Lower leg skin (tissue), 4 donors: ENCODE measurements at regions not wholly inside any gene's neighbourhood (a gene's known extent, or its start where the extent isn't known, plus 50 kb on each side); places are given as distances from the start of the nearest gene placed in this dataset.

Experiments
- DNase-seq, 2 donors: peaks; one replicate each; pipeline ENCODE4 v3.0.0-alpha.2; 2019; ENCODE audit warnings: low spot score in 2 of 2
- H3K4me3 ChIP-seq: fragments of 200-600 bp; sonication (generic); 2 replicates; pipeline ENCODE4 v1.5.1; 2017; ENCODE audit warnings: mild to moderate bottlenecking, low read depth; ENCODE audit not compliant: poor library complexity, severe bottlenecking
- POLR2A ChIP-seq, 2 donors: fragments of 450-650 bp; IDR thresholded peaks; one replicate each; pipeline ENCODE4 v1.6.1; 2016 to 2017; ENCODE audit warnings: antibody characterized with exemption in 2 of 2, mild to moderate bottlenecking in 1 of 2, moderate library complexity in 1 of 2
- WGBS, 2 donors: methylation state at CpG; one replicate each; pipeline ENCODE4 v1.1.5; 2018; 5-methylcytosine and 5-hydroxymethylcytosine counted together
- intact Hi-C: fragments of 100-400 bp; cut with DNase I; formaldehyde crosslinking; loops from one replicate; pipeline ENCODE4 v1.15.0; 2023; ENCODE audit warnings: low total_unique reads
- TF ChIP-seq, protein P1 (sequence below), 3 donors: fragments of 450-650 bp; IDR thresholded peaks; one replicate each; pipeline ENCODE4 v1.5.1; 2016; ENCODE audit warnings: antibody characterized with exemption in 3 of 3, mild to moderate bottlenecking in 3 of 3, moderate library complexity in 2 of 3

DNA sequence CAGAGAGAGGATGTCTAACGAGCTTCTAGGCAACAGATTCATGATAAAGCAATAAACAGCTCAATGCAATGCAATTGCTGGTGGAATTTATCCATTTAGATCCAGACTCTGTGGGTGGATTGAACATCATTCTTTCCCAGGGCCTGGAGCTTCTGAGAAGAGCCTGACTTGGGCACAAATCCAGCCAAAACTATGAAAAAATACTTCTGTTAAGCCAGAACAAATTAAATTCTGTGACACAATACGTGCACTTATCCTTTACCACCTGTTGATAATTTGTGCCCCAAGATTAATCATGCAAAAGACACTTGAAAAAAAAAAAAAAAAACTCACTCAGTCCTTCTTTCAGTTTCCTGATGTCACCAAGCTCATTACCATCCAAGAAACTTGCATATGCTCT, 446.0 kb upstream of the DCN start:
- WGBS, 2 donors: 31 to 43% methylated on average over 2 of the region's 2 CpGs
- intact Hi-C loops: no loop called here
- DNase-seq: no peak
- TF ChIP-seq POLR2A (IDR thresholded peaks at IDR 0.05): no peak
- TF ChIP-seq, protein P1, sequence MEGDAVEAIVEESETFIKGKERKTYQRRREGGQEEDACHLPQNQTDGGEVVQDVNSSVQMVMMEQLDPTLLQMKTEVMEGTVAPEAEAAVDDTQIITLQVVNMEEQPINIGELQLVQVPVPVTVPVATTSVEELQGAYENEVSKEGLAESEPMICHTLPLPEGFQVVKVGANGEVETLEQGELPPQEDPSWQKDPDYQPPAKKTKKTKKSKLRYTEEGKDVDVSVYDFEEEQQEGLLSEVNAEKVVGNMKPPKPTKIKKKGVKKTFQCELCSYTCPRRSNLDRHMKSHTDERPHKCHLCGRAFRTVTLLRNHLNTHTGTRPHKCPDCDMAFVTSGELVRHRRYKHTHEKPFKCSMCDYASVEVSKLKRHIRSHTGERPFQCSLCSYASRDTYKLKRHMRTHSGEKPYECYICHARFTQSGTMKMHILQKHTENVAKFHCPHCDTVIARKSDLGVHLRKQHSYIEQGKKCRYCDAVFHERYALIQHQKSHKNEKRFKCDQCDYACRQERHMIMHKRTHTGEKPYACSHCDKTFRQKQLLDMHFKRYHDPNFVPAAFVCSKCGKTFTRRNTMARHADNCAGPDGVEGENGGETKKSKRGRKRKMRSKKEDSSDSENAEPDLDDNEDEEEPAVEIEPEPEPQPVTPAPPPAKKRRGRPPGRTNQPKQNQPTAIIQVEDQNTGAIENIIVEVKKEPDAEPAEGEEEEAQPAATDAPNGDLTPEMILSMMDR (IDR thresholded peaks at IDR 0.05): no peak
- no peak overlapping the region for H3K4me3 ChIP-seq

DNA sequence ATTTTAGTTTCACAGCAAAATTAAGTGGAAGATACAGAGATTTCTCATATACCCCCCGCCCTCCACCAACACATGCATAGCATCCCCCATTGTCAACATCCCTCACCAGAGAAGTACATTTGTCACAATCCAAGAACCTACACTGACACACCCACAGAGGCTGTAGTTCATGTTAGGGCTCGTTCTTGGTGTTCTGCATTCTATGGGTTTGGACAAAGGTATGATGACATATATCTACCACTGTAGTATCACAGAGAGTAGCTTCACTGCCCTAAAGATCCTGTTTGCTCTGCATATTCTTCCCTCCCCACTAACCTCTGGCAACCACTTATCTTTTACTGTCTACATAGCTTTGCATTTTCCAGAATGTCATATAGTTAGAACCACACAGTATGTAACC, 444.6 kb upstream of the DCN start:
- no peak for DNase-seq
- intact Hi-C loops: no loop called here
- TF ChIP-seq, protein P1 (IDR thresholded peaks at IDR 0.05): no peak
- no peak for TF ChIP-seq POLR2A (IDR thresholded peaks at IDR 0.05)
- H3K4me3 ChIP-seq: no peak overlapping the region
- 84 to 88% methylated on average over 2 of the region's 2 CpGs for WGBS, 2 donors

DNA sequence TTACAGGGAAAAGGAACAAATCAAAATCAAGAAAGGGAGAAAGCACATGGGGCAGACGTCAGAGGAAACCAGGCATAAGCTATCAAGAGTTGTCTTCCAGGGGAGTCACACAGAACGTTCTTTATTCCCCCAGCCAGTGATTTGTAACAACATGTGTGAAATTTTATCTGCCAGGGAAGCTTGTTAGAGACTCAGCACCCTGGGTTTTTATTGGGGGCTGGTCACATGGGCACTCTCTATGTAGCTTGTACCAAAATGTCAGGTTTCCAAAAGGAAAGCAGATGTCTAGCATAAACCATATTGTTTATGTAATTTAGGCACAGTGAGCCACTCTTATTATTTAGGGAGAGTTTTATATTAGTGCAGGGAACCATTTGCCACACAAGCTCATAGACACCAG, 440.4 kb upstream of the DCN start:
- H3K4me3 ChIP-seq: no peak overlapping the region
- TF ChIP-seq, protein P1 (IDR thresholded peaks at IDR 0.05): no peak
- TF ChIP-seq POLR2A (IDR thresholded peaks at IDR 0.05): no peak
- no peak for DNase-seq
- WGBS, 2 donors: 33 to 50% methylated on average over 2 of the region's 2 CpGs
- intact Hi-C loops: no loop called here

DNA sequence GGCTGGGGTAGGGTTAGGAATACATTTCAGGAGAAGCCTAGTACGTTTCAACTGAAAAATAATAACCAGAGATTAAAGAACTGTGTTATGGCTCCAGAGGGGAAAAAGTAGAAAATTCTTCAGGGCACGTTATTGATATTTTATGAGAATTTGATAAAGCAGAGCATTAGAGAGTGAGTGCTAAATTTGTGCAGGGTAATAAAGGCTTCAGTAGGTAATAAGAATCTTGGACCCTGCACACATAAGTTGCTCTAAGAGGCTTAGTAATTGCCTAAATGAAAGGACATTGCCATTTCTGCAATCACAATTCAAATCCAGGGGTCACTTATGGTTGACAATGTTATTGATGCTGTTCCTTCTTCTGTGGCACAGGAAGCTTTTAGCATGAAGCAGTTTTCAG, 439.4 kb upstream of the DCN start:
- intact Hi-C loops: no loop called here
- DNase-seq: no peak
- no peak overlapping the region for H3K4me3 ChIP-seq
- 80 to 85% methylated on average over 2 of the region's 2 CpGs for WGBS, 2 donors
- TF ChIP-seq, protein P1 (IDR thresholded peaks at IDR 0.05): no peak
- no peak for TF ChIP-seq POLR2A (IDR thresholded peaks at IDR 0.05)

DNA sequence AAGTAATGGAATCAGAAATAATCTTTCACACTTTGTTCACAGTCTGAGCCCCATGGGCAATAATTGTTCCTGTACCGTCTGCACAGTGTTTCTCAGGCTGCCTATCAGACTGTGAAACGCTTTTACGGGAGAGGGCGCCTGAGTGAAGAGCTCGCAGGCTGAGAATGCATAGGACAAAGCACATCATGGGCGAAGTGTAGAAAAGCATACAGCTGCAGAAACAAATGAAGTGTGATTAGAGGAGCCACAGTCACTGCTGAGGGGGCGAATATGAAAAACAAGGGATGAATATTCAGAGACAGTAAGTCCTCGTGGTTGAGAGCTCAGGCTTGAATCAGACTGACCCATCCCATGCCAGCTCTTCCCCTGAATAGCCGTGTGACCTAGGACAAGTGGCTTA, 438.4 kb upstream of the DCN start:
- DNase-seq: no peak
- 85 to 87% methylated on average over 9 of the region's 9 CpGs for WGBS, 2 donors
- TF ChIP-seq, protein P1 (IDR thresholded peaks at IDR 0.05): no peak
- no peak for TF ChIP-seq POLR2A (IDR thresholded peaks at IDR 0.05)
- H3K4me3 ChIP-seq: no peak overlapping the region
- intact Hi-C loops: no loop called here

DNA sequence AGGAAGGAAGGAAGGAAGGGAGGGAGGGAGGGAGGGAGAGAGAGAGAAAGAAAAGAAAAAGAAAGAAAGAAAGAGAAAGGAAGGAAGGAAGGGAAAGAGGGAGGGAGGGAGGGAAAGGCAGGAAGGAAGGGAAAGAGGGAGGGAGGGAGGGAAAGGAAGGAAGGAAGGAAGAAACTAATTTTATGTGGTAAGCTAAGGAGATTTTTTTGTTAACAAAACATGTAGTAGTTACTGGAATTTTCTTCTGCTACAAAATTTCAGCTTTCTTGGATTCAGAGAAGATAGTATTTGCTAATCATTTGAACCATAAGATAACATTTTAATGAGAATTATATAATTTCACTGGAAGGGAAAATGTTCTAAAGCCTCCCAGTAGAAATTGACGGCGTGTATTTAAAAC, 437.8 kb upstream of the DCN start:
- no peak overlapping the region for H3K4me3 ChIP-seq
- TF ChIP-seq, protein P1 (IDR thresholded peaks at IDR 0.05): no peak
- no peak for TF ChIP-seq POLR2A (IDR thresholded peaks at IDR 0.05)
- WGBS, 2 donors: 85 to 88% methylated on average over 2 of the region's 2 CpGs
- intact Hi-C loops: no loop called here
- DNase-seq: no peak
